BJ (cell line): ENCODE measurements at regions not wholly inside any gene's neighbourhood (a gene's known extent, or its start where the extent isn't known, plus 50 kb on each side); places are given as distances from the start of the nearest gene placed in this dataset.

Experiments
- CTCF ChIA-PET: fragments of 350-600 bp; formaldehyde crosslinking; extraction: SDS; loops from one replicate; lab custom pipeline; 2021; ENCODE audit warnings: antibody characterized with exemption, inconsistent platforms; lab: Yijun Ruan, JAX
- POLR2A ChIA-PET: fragments of 300-600 bp; sonication (Branson Sonifier 250); formaldehyde crosslinking; extraction: SDS; loops from one replicate; lab custom pipeline; 2021; ENCODE audit warnings: antibody characterized with exemption; lab: Charles Lee
- DNase-seq: peaks from one replicate; pipeline ENCODE4 v3.0.0-alpha.2; 2011; ENCODE audit warnings: low read depth
- H3K27me3 ChIP-seq: 2 replicates; pipeline ENCODE4 v1.6.0; 2011; ENCODE audit warnings: low read length; ENCODE audit not compliant: control insufficient read depth, insufficient read depth
- H3K36me3 ChIP-seq: 2 replicates; pipeline ENCODE4 v1.5.1; 2011; ENCODE audit warnings: low read length; ENCODE audit not compliant: control insufficient read depth, insufficient read depth
- H3K4me3 ChIP-seq: 2 replicates; pipeline ENCODE4 v1.5.1; 2011; ENCODE audit warnings: low read depth, mild to moderate bottlenecking, control low read depth, low read length
- CTCF ChIP-seq: IDR thresholded peaks from 2 replicates; pipeline ENCODE4 v1.5.1; 2011; ENCODE audit warnings: low read depth, mild to moderate bottlenecking, control low read depth, inconsistent platforms, low read length, moderate library complexity; ENCODE audit not compliant: insufficient read depth

DNA sequence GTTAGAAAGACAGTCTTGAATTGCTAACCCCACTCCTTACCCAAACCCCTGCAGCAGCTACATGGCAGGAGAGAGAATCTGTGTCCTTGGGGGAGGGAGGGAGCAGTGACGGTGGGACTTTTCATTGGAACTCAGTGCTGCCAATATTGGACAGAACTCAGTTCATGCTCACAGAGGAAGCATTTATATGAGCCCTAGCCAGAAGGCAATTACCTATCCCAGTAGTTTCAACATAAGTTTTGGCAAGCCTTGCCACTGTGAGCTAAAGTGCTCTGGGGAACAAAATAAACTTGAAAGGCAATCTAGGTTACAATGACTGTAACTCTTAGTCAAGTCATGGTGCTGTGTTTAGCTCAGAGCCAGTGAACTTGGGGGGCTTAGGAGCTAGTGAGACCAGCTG, 1013.4 kb upstream of the COX7C start:
- H3K27me3 ChIP-seq = no peaks in the 10 kb centered on the region
- H3K4me3 ChIP-seq = no peak overlapping the region
- TF ChIP-seq CTCF = no peak
- ChIA-PET POLR2A (no interaction called here), CTCF (no interaction called here)
- H3K36me3 ChIP-seq = no peaks in the 10 kb centered on the region
- no peak for DNase-seq

GRCh38 chr5:85604786-85605185, 1013.0 kb upstream of the COX7C start:
- CTCF ChIA-PET = no interaction called here
- Histone ChIP-seq H3K36me3 (no peaks in the 10 kb centered on the region), H3K27me3 (no peaks in the 10 kb centered on the region), H3K4me3 (no peak overlapping the region)
- no peak for DNase-seq
- POLR2A ChIA-PET = no interaction called here
- TF ChIP-seq CTCF = no peak

DNA sequence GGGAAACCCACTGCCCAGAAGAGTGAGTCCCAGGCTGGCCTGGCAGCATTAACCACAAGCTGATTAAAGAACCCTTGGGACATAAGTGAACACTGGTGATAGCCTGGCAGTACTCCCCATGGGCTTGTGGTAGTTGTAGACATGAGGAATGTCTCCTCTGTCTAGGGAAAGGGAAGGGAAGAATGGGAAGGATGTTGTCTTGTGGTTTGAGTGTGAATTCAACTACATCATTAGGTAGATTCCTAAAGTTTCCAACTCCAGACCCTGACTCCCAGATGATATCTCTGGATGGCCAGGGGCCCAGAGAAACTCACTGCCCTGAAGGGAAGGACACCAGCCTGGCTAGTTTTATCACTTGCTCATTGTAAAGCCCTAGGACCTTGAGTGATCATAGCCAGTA, 1012.4 kb upstream of the COX7C start:
- DNase-seq = no peak
- Histone ChIP-seq H3K36me3 (no peaks in the 10 kb centered on the region), H3K4me3 (no peak overlapping the region), H3K27me3 (no peaks in the 10 kb centered on the region)
- no peak for TF ChIP-seq CTCF
- POLR2A ChIA-PET = no interaction called here
- CTCF ChIA-PET = no interaction called here

DNA sequence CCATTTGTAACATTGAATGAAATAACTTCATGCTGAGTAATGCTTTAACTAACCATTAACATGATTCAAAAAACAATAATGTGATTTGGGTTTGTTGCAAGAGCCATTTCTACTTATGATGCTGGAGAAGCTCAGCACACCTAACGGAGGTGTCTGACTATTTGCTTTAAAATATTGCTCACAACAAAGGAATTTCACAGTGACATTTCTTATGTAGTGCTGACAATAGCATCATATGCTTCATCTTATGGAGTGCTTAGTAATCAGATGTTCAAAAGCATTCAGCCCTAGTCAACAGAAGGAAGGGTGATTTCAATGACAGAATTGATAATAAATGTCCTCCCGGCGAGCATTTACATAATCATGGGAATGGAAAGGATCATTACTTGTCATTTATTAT, 1003.3 kb upstream of the COX7C start:
- DNase-seq = no peak

DNA sequence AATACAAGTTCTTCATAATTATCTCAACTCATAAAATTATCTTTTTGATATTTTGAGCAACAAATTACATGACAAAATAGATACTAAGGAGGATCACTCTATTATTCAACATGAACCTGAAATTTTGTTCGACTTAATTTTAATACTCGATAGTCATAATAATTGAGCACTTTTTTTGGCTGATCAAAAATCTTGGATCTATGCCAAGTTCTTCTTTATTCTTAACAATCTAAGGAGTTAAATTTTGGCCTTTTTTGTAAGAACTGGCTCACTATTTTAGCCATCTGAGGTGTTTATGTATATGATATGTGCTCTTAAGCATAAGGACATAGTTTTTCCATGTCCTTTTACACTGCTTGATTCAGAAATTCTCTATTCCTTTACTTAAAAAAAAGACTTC, 996.1 kb upstream of the COX7C start:
- no peaks in the 10 kb centered on the region for H3K27me3 ChIP-seq
- POLR2A ChIA-PET = no interaction called here
- H3K4me3 ChIP-seq = no peak overlapping the region
- no peak for TF ChIP-seq CTCF
- CTCF ChIA-PET = no interaction called here
- no peaks in the 10 kb centered on the region for H3K36me3 ChIP-seq
- DNase-seq = no peak

More for the DNA sequence above, 1003.3 kb upstream of the COX7C start:
- ChIA-PET CTCF (no interaction called here), POLR2A (no interaction called here)
- no peaks in the 10 kb centered on the region for H3K27me3 ChIP-seq
- TF ChIP-seq CTCF = no peak
- H3K36me3 ChIP-seq = no peaks in the 10 kb centered on the region
- no peak overlapping the region for H3K4me3 ChIP-seq
